ENCODE measurements at regions not wholly inside any gene's neighbourhood (a gene's known extent, or its start where the extent isn't known, plus 50 kb on each side); places are given as distances from the start of the nearest gene placed in this dataset.

- DNase-seq: no peak
Measured at GRCh38 chr7:27367179-27367932, 124.8 kb downstream of the EVX1 start.

GRCh38 chr7:27367933-27368549, 125.4 kb downstream of the EVX1 start:
- DNase-seq: no peak

- DNase-seq: no peak
Measured at GRCh38 chr7:27374958-27375841, 132.6 kb downstream of the EVX1 start.

- no peak for DNase-seq
Measured at GRCh38 chr7:27375958-27376357, 133.4 kb downstream of the EVX1 start.

GRCh38 chr7:27377988-27378387, 135.4 kb downstream of the EVX1 start:
- DNase-seq: no peak

GRCh38 chr7:27382307-27382706, 139.7 kb downstream of the EVX1 start:
- DNase-seq: no peak

- DNase-seq: no peak
Measured at GRCh38 chr7:27386581-27386980, 144.0 kb downstream of the EVX1 start.

GRCh38 chr7:27387864-27388263, 145.3 kb downstream of the EVX1 start:
- DNase-seq: no peak

- DNase-seq: no peak
Measured at GRCh38 chr7:27388561-27388960, 146.0 kb downstream of the EVX1 start.

- DNase-seq: no peak
Measured at GRCh38 chr7:27389496-27389895, 146.9 kb downstream of the EVX1 start.

- DNase-seq: no peak
Measured at GRCh38 chr7:27392477-27392876, 149.9 kb downstream of the EVX1 start.

- DNase-seq: no peak
Measured at GRCh38 chr7:27394871-27395270, 152.3 kb downstream of the EVX1 start.

GRCh38 chr7:27395626-27396025, 153.0 kb downstream of the EVX1 start:
- no peak for DNase-seq

GRCh38 chr7:27397503-27397902, 154.9 kb downstream of the EVX1 start:
- DNase-seq: no peak

GRCh38 chr7:27398851-27399250, 156.2 kb downstream of the EVX1 start:
- no peak for DNase-seq

- peak; percentile 9 to 13 for DNase-seq
Measured at GRCh38 chr7:27399791-27400567, 157.4 kb downstream of the EVX1 start.

GRCh38 chr7:27405780-27406179, 163.2 kb downstream of the EVX1 start:
- no peak for DNase-seq

GRCh38 chr7:27409311-27409710, 166.7 kb downstream of the EVX1 start:
- no peak for DNase-seq

- DNase-seq: peak; percentile 28 to 69
Measured at GRCh38 chr7:27409776-27410175, 167.2 kb downstream of the EVX1 start.

GRCh38 chr7:27410812-27411544, 168.4 kb downstream of the EVX1 start:
- DNase-seq: no peak

GRCh38 chr7:27412164-27412563, 169.6 kb downstream of the EVX1 start:
- no peak for DNase-seq

- peak in 1 of 2 donors; percentile 7 for DNase-seq
Measured at GRCh38 chr7:27418541-27418940, 175.9 kb downstream of the EVX1 start.
